Calu3 (cell line): ENCODE measurements at regions not wholly inside any gene's neighbourhood (a gene's known extent, or its start where the extent isn't known, plus 50 kb on each side); places are given as distances from the start of the nearest gene placed in this dataset.
"Not testable (repeated sequence)": the region's sequence is repeated elsewhere in the genome, so short reads cannot be mapped to it uniquely, and the experiment has no call there.

Experiments used
- BruUV-seq: library from RNA; stranded (reverse); fragments of 400-500 nt; replicated peaks from 2 replicates; lab custom pipeline; 2021; lab: Mats Ljungman, UMichigan
- CTCF ChIA-PET: fragments of 300-600 bp; sonication (Branson Sonifier 250); formaldehyde crosslinking; loops from one replicate; lab custom pipeline; 2022; ENCODE audit warnings: antibody characterized with exemption; lab: Charles Lee
- DNase-seq: peaks from one replicate; pipeline ENCODE4 v3.0.0; 2022
- H3K27ac Mint-ChIP-seq: one replicate; pipeline ENCODE4 v1.8.0; 2022; ENCODE audit warnings: mixed read lengths; ENCODE audit not compliant: unreplicated experiment
- H3K27me3 Mint-ChIP-seq: one replicate; pipeline ENCODE4 v1.8.0; 2022; ENCODE audit warnings: mixed read lengths; ENCODE audit not compliant: unreplicated experiment
- H3K36me3 Mint-ChIP-seq: one replicate; pipeline ENCODE4 v1.8.0; 2022; ENCODE audit warnings: mild to moderate bottlenecking, moderate library complexity, mixed read lengths; ENCODE audit not compliant: insufficient read depth, unreplicated experiment
- H3K4me1 Mint-ChIP-seq: one replicate; pipeline ENCODE4 v1.8.0; 2022; ENCODE audit warnings: mild to moderate bottlenecking, low read depth, mixed read lengths; ENCODE audit not compliant: unreplicated experiment
- H3K4me3 Mint-ChIP-seq: one replicate; pipeline ENCODE4 v1.8.0; 2022; ENCODE audit warnings: mild to moderate bottlenecking, low read depth, moderate library complexity, mixed read lengths; ENCODE audit not compliant: unreplicated experiment
- H3K9me3 Mint-ChIP-seq: one replicate; pipeline ENCODE4 v1.8.0; 2022; ENCODE audit warnings: low read depth, mixed read lengths; ENCODE audit not compliant: unreplicated experiment
- CTCF ChIP-seq: fragments of 200-600 bp; IDR thresholded peaks from one replicate; pipeline ENCODE4 v1.8.0; 2022; ENCODE audit warnings: antibody characterized with exemption; ENCODE audit not compliant: unreplicated experiment
- intact Hi-C: fragments of 100-400 bp; cut with micrococcal nuclease; formaldehyde crosslinking; loops from one replicate; pipeline ENCODE4 v1.10.0; 2022; ENCODE audit not compliant: unreplicated experiment

- no peaks in the 10 kb centered on the region for H3K36me3 Mint-ChIP-seq
- intact Hi-C loops = no loop called here
- TF ChIP-seq CTCF = no peak
- no TSS peak for BruUV-seq
- CTCF ChIA-PET = no interaction called here
- DNase-seq = no peak
- H3K9me3 Mint-ChIP-seq = peaks cover 6% of the 10 kb centered on the region
- H3K27ac Mint-ChIP-seq = no peak overlapping the region
- H3K27me3 Mint-ChIP-seq = no peaks in the 10 kb centered on the region
- no peak overlapping the region for H3K4me3 Mint-ChIP-seq
- no peaks in the 10 kb centered on the region for H3K4me1 Mint-ChIP-seq
Measured at GRCh38 chr4:23091711-23092110, 399.0 kb downstream of the GBA3 start.

GRCh38 chr4:23085249-23085568 lies 392.5 kb downstream of the GBA3 start:
- TF ChIP-seq CTCF = no peak
- no TSS peak for BruUV-seq
- H3K4me1 Mint-ChIP-seq = peaks cover 9% of the 10 kb centered on the region
- CTCF ChIA-PET = interaction anchor here (0.6 kb wide), 1 partner anchor 1223 kb away, joined by 4 read pairs; no protein-coding TSS in a partner anchor
- no peak overlapping the region for H3K27ac Mint-ChIP-seq
- H3K27me3 Mint-ChIP-seq = no peaks in the 10 kb centered on the region
- H3K36me3 Mint-ChIP-seq = peaks cover 7% of the 10 kb centered on the region
- peaks cover 11% of the 10 kb centered on the region for H3K9me3 Mint-ChIP-seq
- H3K4me3 Mint-ChIP-seq = no peak overlapping the region
- intact Hi-C loops = loop anchor here (2.0 to 10.0 kb wide), 2 partner anchors 62 to 120 kb away; no protein-coding TSS in a partner anchor
- DNase-seq = no peak

GRCh38 chr4:23084559-23085248 lies 392.0 kb downstream of the GBA3 start:
- Mint-ChIP-seq H3K27me3 (no peaks in the 10 kb centered on the region), H3K27ac (peak overlapping the region; percentile 82), H3K4me1 (peaks cover 9% of the 10 kb centered on the region), H3K9me3 (peaks cover 11% of the 10 kb centered on the region), H3K36me3 (peaks cover 7% of the 10 kb centered on the region), H3K4me3 (no peak overlapping the region)
- TF ChIP-seq CTCF = no peak
- CTCF ChIA-PET = no interaction called here
- intact Hi-C loops = loop anchor here (2.0 to 10.0 kb wide), 2 partner anchors 62 to 120 kb away; no protein-coding TSS in a partner anchor
- no TSS peak for BruUV-seq
- peak; percentile 53 for DNase-seq

GRCh38 chr4:23083391-23083790 lies 390.7 kb downstream of the GBA3 start:
- Mint-ChIP-seq H3K9me3 (peaks cover 11% of the 10 kb centered on the region), H3K4me1 (peaks cover 9% of the 10 kb centered on the region), H3K36me3 (peaks cover 7% of the 10 kb centered on the region), H3K4me3 (no peak overlapping the region), H3K27me3 (no peaks in the 10 kb centered on the region), H3K27ac (peak overlapping the region; percentile 64)
- TF ChIP-seq CTCF = no peak
- intact Hi-C loops = loop anchor here (10.0 kb wide), 1 partner anchor 119 kb away; no protein-coding TSS in a partner anchor
- no TSS peak for BruUV-seq
- CTCF ChIA-PET = no interaction called here
- no peak for DNase-seq

GRCh38 chr4:23080171-23080570 lies 387.4 kb downstream of the GBA3 start:
- intact Hi-C loops = loop anchor here (10.0 kb wide), 1 partner anchor 115 kb away; no protein-coding TSS in a partner anchor

More at GRCh38 chr4:23080171-23080570, 387.4 kb downstream of the GBA3 start:
- H3K4me3 Mint-ChIP-seq, H3K4me1 Mint-ChIP-seq, BruUV-seq, CTCF ChIA-PET, H3K27me3 Mint-ChIP-seq, H3K27ac Mint-ChIP-seq, DNase-seq, H3K36me3 Mint-ChIP-seq: not testable (repeated sequence)
- H3K9me3 Mint-ChIP-seq = peaks cover 13% of the 10 kb centered on the region
